Stimulated activated CD4-positive, alpha-beta T cell treated with anti-CD3 and anti-CD28 coated beads, Interleukin-1b, Interleukin-23, amount 100 ng/mL, for 48 hours (primary cell): ENCODE measurements at regions not wholly inside any gene's neighbourhood (a gene's known extent, or its start where the extent isn't known, plus 50 kb on each side); places are given as distances from the start of the nearest gene placed in this dataset.

Experiments
- DNase-seq: peaks from one replicate; pipeline ENCODE4 v3.0.0-alpha.2; 2020

DNA sequence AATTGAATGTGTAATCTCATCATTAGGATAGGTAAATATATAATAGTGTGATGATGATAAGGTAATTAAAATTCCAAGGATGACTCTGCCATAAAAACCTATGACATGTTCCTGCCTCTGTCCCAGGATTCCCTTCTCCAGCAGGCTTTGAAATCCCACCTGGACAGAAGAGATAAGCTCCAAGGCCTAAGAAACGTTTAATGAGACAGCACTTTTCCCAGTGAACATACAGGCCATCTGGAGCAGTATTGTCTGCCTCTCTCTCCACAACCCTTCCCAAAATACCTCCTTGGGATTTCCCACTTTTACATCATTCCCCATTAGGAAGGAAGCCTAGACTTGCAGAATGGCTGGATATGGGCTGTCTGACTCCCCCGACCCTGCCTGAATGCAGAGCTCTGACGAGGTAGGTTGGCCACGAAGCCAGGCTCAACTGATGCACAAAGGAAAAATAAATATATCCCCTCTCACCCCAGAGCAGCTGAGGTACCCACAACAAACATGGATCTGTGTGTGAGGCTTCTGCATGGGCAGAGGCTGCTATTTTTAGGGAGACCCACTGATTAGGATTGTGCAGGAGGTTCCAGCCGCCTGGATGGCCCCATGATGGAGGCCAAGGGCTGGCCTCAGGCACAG is 71.0 kb downstream of the TMPRSS5 start:
- DNase-seq, result no peak

DNA sequence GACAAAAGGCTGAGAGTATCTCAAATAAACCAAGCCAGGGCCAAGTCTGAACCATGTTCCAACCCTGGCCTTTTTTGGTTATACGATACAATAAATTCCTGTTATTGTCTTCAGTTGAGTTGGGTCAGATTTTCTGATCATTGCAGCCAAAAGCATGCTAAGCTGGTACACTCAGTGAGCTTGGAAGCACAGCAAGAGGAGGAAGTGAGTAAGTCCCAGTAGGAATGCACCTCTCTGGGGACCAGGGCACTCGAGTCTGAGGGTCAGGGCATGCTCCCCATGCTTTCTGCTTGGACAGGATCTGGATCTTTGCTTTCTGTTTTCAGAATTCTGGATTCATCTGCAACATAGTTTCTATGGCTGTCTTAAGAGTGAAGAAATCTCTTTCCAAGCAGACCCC is 73.1 kb downstream of the TMPRSS5 start:
- no peak for DNase-seq

DNA sequence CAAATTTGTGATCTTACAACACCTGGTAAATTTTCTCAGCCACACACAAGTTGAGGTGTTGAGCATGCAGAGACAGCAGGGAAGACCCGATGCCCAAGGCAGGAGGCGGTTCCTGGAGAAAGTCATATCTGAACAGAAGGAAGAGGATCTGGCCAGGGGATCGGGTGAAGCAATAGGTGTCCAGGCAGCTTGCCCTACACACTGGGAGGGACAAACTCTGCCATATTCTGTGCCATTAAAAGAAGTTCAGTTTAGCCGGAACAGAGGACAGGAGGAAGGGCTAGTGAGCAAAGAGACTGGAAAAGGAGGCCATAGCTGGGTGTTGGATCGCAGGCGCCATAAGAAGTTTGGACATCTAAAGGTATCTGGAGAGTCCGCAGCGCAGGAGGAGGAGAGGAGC is 76.5 kb downstream of the TMPRSS5 start:
- no peak for DNase-seq

DNA sequence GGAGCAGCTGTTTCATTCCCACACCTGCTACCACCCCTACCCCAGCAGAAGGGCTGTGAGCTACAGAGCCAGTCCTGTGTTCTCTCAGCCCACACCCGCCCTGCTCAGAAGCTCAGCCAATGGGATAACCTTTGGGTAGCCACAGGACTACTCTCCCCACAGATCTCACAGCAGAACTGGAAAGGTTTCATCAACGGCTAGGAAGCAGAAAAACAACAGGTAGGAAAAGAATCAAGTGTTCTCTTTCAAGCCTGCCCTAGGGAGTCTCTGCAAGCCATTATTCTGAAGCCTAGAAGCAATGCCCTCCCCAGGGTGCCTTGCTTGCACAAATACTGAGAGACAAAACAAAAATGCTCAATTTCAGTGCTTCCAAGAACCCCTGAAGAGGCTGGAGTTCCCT is 77.2 kb downstream of the TMPRSS5 start:
- DNase-seq, result no peak

DNA sequence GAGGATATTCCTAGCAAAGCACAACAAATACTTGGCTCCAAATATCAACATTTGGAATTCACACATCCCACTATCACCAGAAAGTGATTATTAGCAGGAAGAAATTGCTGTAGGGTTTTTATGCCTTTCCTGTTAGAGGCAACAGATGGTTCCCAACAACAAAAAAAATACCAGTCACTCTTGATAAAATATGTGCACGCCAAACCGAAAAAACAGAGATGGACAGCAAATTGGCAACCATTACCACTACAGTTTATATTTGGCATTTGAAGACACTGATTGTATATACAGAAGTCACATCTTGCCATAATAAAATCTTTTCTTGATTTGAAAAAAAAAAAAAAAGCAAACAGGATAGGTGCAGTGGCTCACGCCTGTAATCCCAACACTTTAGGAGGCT is 78.2 kb downstream of the TMPRSS5 start:
- no peak for DNase-seq

DNA sequence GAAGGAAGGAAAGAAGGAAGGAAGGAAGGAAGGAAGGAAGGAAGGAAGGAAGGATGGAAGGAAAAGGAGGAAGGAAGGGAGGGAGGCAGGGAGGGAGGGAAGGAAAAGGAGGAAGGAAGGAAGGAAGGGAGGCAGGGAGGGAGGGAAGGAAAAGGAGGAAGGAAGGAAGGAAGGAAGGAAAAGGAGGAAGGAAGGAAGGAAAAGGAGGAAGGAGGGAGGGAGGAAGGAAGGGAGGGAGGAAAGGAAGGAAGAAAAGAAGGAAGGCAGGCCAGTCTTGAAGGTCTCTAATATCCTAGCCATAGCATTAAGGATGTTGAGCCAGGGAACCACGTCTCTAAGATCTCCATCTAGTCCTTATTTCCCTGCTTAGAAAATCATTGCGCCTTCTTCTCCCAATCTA is 78.8 kb downstream of the TMPRSS5 start:
- DNase-seq, result no peak

DNA sequence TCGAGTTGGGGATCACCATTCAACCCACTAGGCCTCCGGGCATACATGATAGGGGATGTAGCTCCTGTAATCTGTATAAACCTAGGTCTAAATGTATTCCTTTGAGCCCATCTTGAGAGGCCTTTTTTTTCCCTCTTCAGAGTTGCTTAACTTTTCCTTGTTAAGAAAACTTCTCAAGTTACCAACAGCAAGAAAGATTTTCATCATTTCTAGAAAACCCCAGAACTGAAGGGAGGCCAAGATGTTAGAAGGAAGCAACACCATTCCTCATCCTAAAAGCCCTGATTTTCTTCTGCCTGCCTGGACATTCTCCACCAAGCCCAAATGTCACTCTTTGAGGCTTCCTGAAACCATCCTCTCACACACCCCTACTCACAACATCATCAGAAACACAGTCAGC is 79.4 kb downstream of the TMPRSS5 start:
- no peak for DNase-seq

DNA sequence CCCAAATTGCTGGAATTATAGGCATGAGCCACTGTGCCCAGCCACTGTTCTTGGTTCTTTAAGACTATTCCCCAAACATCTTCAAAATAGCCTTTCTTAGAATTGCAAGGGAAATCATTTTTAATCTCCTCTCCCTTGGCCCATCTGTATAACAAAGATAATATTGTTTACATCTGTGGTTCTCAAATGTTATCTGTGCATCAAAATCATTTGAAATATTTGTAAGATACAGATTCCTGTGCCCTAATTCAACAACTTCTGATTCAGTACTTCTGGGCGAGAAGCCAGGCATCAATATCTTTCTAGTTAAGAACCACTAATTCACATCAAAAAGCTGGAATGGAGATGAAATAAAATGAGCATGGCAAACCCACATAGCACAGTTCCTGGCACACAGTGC is 83.0 kb downstream of the TMPRSS5 start:
- no peak for DNase-seq

DNA sequence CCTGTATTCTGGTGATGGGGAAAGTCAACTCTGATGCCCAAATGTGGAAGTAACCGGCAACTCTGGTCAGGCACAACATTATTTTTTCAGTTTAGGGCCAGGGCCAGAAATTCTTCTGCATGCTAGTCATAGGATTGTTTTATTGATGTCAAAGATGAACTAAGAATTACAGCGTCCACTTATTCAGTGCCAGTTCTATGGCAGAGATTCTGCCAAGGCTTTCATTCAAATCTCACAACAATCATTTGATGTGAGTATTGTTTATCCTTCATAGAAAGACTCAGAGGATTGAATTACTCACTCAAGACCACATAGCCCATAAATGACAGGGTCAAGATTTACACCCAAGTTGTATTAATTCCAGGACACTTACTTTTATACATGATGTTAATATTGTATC is 87.7 kb downstream of the TMPRSS5 start:
- DNase-seq, result no peak

DNA sequence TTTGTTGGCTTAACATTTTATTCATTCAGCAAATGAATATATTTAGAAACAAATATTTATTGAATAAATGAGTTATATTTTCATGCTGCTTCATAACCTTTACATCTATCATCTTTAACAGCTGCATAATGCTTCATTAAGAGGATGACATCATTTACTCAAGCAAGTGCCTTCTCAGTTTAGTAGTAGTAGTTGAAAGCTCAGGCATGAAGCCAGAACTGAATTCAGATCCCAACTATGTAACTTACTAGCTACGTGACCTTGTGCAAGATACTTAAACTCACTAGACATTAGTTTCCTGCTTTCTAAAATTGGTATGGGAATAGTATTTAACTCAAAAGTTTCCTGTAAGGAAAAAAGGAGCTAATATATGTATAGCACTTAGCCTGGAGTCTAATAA is 90.3 kb downstream of the TMPRSS5 start:
- no peak for DNase-seq

DNA sequence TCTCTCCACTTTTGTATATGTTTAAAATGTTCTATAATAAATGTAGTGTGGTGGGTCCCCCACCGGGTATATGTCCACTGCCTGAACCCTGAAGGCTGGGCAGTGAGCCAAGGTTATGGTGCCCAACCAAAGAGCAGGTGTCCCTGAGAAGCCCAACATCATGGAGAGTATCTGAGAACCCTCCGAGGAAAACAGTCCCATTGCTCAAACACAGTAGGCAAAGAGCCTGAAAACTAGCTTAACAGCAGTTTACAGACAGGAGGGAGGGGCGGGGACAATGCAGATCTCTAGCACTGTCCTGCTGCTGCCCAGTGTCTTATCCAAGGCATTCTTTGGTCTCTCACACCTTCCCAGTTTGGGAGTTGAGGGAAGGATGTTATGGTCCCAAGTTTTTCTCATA is 91.0 kb downstream of the TMPRSS5 start:
- DNase-seq, result no peak

DNA sequence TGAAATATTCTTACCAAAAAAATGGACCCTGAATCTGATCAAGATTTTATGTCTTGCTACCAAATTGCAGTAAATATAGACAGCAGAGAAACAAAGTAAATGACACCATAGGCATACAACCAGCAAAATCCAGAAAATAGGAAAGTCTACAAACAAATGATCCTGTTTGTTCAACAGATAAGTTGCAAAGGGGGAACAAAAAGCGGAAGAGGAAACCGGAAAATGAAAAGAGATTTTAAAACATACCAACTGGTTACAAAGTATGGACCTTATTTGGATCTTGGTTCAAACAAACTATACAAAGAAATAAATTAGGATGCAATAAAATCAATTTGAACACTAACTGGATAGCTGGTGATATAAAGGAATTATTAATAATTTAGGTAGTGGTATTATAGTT is 92.0 kb downstream of the TMPRSS5 start:
- no peak for DNase-seq

DNA sequence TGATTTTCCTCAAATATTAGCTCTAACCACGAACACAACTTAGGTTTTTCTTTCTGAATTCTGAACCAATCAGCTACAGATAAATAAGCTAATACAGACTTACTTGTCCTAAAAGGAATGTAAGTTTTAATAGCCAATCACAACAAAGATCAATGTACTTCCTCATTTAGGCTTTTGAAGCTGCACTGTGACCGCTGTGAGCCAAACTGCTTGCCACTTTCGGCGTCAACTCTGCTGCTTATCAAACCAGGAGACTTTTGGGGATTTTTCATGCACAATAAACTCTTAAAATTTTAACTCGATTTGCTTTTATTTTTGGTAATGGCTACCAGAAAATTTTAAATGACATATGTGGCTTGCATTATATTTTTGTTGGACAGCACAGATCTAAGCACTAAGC is 92.5 kb downstream of the TMPRSS5 start:
- DNase-seq, result no peak

DNA sequence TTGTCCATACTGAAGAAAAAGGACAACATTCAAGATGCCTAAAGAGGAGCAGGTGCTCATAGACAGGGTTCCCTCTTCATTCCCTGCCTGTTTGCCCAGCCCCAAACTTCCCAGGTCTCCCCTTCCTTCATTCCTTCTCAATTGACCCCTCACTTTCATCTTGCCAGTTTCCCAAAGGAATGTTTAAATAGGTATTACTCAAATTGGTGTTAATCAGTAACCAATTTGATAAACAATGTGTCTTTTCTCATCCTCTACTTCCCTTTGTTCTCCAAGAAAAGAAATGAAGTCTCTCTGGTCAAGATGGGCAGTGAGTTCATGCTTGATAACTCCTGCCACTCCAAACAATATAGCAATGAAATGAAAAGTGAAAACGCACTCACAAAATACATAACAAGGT is 101.9 kb downstream of the TMPRSS5 start:
- no peak for DNase-seq

DNA sequence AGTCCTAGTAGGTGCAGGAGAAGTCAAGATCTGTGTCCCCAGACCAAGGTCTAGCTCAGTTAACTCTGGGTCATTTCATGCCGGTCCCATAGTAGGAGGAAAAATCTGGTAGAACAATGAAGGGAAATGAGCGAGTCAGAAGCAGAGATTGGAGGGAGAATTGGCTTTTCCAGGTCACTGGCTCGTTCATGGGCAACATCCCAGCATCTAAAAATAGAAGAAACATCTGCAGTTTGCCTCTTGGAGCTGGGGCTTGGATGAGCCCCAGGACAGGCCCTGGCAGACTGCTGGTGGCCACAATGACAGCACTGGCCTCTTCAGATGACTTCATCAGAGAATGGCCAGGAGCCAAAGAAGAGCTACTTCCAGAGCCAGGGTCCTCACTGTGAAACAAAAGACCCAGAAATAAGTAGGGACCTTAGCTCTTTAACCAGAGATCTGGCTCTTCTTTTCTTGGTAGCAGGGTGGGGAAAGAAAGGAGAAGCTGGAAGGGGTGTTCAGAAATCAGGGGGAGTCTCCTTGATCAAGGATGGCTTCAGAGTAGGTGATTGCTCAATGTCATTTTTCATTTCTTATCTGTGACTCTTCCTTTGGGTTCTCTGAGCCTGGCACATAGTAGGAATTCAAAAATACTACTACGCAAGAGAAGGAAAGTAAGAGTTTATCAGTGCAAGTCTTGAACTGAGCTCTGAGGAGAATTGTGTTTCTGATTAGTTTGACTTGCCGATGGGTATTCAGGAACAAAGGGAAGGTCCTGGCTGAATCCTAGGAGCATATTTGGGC is 102.6 kb downstream of the TMPRSS5 start:
- no peak for DNase-seq

DNA sequence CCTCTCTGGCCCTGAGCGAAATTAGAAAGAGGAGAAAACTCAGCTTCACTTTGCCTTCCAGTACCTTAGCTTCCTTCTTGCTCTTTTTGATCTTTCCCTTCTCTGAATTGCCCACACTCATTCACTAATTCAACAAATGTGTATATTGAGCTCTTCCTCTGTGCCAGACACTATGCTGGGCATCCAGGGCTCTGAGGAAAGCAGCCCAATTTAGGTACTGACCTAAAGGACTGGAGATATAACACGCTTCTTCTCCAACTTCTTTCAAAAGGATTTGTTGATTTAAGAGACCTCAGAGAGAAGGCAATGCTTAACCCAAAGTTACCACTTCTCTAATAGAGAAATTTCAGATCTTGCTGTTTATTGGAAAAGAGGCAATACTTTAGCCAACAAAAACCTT is 103.6 kb downstream of the TMPRSS5 start:
- no peak for DNase-seq

DNA sequence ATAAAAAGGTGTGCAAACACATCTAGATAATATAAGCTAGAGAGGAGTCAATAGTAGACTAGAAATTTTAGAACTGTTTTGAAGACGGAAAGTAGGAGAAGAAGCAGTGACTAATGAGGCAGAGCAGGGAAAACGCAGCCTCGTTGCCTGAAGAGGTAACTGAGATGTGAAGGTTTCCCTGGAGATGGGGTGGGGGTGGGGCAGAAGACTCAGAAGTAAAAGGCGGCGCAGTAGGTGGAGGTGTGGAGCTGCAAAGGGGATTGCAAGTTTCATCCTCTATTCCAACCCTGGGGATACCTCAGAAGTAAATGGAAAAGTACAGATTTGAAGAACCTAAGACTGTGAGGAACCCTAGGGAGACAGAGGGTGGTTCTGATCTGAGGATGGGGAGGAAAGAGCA is 109.5 kb downstream of the TMPRSS5 start:
- no peak for DNase-seq

DNA sequence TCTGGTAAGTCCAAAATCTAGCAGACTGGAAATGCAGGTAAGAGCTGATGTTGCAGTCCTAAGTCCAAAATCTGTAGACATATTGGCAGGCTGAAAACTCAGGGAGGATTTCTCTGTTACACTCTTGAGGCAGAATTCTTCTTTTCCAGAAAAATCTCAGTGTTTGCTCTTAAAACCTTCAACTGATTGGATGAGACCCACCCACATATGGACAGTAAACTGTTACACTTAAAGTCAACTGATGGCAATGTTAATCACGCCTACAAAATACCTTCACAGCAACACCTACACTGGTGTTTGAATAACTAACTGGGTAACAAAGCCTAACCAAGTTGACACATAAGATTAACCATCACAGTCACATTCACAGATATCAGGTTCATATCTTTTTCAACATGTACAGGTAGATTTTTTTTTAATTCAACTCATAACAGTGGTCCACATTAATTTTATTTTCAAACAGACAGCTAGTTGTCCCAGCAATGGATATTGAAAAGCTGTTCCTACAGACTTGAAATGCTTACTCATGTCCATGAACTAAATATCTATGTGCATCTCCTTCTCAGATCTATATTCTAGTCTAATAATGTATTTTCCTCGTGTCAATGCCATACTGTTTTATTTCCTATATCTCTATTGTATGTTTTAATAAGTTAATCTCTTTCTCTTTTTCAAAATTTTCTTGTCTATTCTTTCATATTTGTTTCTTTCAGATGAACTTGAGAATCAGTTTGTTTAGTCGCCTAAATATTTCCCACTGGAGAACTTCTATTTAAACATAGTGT is 110.1 kb downstream of the TMPRSS5 start:
- no peak for DNase-seq

DNA sequence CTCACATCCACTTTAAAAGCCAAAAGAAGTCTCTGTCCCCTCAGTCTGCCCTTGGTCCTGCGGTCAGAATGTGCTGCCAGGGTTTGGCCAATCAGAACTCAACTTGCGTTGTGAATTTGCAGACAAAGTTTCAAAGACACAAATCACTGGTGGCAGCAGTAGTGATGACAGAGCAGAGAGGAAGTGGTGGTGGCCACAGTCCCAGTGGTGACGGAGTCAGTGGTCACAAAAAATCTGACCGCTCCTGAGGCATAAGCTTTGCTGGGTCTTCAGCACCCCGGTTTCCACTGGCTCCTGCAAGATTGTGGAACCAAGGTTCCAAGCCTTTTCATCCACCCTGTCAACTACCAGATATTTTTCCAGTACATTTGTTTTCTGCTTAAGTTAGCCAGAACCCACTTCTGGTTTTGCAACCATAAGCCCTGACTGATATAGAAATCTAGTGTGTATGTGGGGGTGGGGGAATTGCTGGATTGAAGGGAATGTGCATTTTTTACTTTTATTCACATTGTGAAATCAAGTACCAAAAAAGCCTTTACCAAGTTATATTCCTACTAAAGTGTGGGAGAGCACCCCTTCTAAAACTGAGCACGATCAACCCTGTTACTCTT is 112.3 kb downstream of the TMPRSS5 start:
- peak; percentile 34 for DNase-seq

DNA sequence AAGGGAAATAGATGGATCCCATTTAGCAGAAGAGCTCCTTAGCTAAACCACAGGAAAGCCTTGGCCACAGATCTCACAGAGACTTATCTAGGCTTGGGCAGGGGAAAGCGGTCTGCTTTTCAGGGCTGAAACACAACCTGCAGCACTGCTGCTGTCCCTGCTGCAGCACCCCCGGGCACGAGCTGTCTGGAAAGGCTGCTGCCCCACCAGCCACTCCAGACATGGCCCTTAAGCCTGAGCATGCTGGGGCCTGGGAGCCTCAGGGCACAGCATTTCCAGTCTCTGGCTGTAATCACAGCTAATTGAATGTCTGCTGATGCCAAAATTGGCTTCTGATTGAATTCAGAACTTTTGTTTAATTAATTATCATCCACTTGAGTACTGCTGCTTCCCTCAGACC is 115.0 kb downstream of the TMPRSS5 start:
- no peak for DNase-seq

DNA sequence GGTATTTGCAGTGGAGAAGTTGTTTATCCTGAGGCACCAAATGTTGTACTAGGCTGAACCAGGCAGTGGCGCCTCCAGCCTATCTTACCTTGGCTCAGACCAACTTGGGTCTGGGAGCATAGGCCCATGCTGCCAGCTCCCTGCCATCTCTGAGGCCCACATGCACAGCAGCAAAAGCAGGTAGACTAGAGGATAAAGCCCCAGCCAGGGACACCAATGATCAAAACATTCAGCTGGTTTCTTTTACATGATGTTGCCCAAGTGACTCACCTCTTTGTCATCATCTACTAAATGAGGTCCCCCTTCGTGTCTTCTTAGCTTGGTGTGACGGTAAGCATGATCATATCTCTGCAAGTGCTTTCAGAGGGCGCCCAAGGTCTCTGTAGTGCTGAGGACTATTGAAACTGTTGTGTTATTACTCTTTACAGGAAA is 112.1 kb upstream of the DRD2 start:
- peak; percentile 75 for DNase-seq

DNA sequence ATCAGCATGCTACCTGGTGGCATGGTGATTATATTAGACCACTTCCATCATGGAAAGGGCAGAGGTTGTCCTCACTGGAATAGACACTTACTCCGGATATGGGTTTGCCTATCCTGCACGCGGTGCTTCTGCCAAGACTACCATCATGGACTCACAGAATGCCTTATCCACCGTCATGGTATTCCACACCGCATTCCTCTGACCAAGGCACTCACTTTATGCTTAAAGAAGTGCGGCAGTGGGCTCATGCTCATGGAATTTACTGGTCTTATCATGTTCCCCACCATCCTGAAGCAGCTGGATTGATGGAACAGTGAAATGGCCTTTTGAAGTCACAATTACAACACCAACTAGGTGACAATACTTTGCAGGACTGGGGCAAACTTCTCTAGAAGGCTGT is 109.2 kb upstream of the DRD2 start:
- DNase-seq, result no peak

DNA sequence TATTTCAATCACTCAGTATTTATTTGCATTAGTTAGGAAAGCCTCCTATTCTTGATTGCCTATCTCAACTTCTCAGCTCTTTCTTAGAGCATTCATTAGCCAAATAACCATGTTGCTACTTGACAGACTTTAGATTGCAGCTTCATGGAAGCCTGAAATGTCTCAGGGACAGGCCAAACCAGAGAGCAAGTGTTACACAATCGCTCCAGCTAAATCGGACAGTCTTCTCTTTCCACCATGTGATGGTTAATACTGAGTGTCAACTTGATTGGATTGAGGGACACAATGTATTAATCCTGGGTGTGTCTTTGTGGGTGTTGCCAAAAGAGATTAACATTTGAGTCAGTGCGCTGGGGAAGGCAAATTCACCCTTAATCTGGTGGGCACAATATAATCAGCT is 106.5 kb upstream of the DRD2 start:
- DNase-seq, result no peak
